ENCODE measurements at regions not wholly inside any gene's neighbourhood (a gene's known extent, or its start where the extent isn't known, plus 50 kb on each side); places are given as distances from the start of the nearest gene placed in this dataset.

DNA sequence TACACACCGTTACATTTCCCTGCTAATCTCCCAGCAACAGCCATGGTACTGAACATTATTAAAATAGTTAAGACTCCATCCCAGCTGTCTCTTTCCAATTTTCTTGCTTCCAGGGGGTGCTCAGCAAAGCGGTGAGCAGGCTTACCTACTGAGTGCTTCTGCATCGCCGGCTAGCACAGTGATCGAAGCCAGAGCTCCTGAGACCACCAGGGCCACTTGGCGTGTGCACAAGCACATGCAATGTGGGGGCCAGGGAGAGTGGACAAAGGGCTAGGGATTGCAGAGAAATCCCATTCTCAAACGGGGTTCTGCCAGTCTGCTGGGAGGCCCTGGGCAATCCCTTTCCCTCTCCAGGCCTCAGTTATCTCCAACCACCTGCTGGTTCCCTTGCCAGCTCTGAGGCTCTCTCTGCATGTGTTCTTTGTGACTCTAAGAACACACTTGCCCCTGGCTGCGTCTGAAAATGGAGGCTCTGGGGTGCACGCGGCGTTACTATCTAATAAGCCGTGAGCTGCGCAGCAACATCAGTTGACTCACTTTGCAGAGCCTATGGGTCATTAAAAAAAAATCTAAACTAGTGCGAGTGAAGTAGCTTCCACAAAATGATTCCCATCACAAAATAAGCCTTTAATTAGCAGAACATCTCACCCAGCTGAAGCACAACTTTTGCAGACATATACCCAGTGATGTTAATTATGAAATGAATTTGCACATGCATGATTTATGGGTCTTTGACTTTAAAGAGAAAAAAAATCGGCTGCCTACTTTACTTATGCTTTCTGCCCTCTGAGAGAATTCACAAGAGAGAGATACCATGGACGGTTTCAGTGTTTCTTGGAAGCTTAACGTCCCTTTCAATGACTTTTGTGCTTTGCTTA is 271.5 kb downstream of the TLE3 start:
- Histone ChIP-seq H3K4me3 (no peak overlapping the region), H3K27ac (no peak overlapping the region), H3K9me3 (no peaks in the 10 kb centered on the region), H3K4me1 (no peaks in the 10 kb centered on the region), H3K4me2 (no peak overlapping the region)
- POLR2A ChIA-PET = no interaction called here
- no peak for TF ChIP-seq EHMT2 (IDR thresholded peaks at IDR 0.05; ENCODE audit: low read depth)
- TF ChIP-seq ZSCAN20 (CRISPR knock-in tag; IDR thresholded peaks at IDR 0.05) = no peak
- TF ChIP-seq, protein P1, sequence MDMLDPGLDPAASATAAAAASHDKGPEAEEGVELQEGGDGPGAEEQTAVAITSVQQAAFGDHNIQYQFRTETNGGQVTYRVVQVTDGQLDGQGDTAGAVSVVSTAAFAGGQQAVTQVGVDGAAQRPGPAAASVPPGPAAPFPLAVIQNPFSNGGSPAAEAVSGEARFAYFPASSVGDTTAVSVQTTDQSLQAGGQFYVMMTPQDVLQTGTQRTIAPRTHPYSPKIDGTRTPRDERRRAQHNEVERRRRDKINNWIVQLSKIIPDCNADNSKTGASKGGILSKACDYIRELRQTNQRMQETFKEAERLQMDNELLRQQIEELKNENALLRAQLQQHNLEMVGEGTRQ (IDR thresholded peaks at IDR 0.05) = no peak
- TF ChIP-seq CHD4 (IDR thresholded peaks at IDR 0.05; ENCODE audit: borderline replicate concordance) = no peak
- no peak for TF ChIP-seq HOXB13 (CRISPR knock-in tag; IDR thresholded peaks at IDR 0.05; ENCODE audit: low read depth)
- TF ChIP-seq POLR2AphosphoS2 (conservative IDR thresholded peaks at IDR 0.05; ENCODE audit: low read length) = no peak
- TF ChIP-seq HDAC2 (IDR thresholded peaks at IDR 0.05) = no peak
- TF ChIP-seq HOXA7 (CRISPR knock-in tag; IDR thresholded peaks at IDR 0.05) = no peak
- no peak for TF ChIP-seq EHF (CRISPR knock-in tag; IDR thresholded peaks at IDR 0.05)
- TF ChIP-seq CBX8 (IDR thresholded peaks at IDR 0.05) = no peak
- no peak for TF ChIP-seq TFCP2L1 (CRISPR knock-in tag; IDR thresholded peaks at IDR 0.05)
- no peak for FAIRE-seq
- no peak for DNase-seq (ENCODE audit: low read depth in 1 of 2, low spot score in 1 of 2)
- CTCF ChIA-PET = interaction anchor here (0.9 to 1.6 kb wide), 4 partner anchors 8 to 63 kb away, joined by 3 read pairs; no protein-coding TSS in a partner anchor
- 64% methylated on average over 17 of the region's 17 CpGs for WGBS (ENCODE audit: missing lambda C conversion rate)
- ATAC-seq = no peak

DNA sequence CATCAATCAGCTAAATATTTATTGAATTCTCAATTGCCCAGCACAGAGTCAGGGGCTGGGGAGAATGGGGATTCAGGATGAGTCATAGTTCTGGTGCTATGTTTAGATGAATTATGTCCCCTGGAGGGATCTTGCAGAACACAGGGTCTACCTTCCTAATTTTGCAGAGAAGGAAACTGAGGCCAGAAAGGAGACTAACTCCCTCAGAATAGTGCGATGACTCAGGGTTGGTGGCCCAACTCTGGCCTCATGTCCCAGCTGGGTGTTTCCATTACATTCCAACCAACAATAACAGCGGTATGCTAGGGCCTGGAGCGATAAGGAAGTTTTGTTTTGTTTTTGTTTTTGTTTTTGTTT is 270.9 kb downstream of the TLE3 start:
- DNase-seq (ENCODE audit: low read depth in 1 of 2, low spot score in 1 of 2) (no peak), FAIRE-seq (no peak), ATAC-seq (no peak)
- CTCF ChIA-PET = interaction anchor here (0.9 to 1.4 kb wide), 2 partner anchors 9 to 22 kb away, joined by 3 read pairs; no protein-coding TSS in a partner anchor
- H3K9me3 ChIP-seq = no peaks in the 10 kb centered on the region
- no peak overlapping the region for H3K4me2 ChIP-seq
- TF ChIP-seq SREBF2 (IDR thresholded peaks at IDR 0.05) = no peak
- TF ChIP-seq FOSL2 (IDR thresholded peaks at IDR 0.05) = no peak
- peak; percentile 57 for TF ChIP-seq FOSL2 (CRISPR knock-in tag; IDR thresholded peaks at IDR 0.05)
- no peaks in the 10 kb centered on the region for H3K4me1 ChIP-seq
- H3K4me3 ChIP-seq = no peak overlapping the region
- H3K27ac ChIP-seq = no peak overlapping the region
- POLR2A ChIA-PET = no interaction called here
- 78% methylated on average over 3 of the region's 3 CpGs for WGBS (ENCODE audit: missing lambda C conversion rate)

DNA sequence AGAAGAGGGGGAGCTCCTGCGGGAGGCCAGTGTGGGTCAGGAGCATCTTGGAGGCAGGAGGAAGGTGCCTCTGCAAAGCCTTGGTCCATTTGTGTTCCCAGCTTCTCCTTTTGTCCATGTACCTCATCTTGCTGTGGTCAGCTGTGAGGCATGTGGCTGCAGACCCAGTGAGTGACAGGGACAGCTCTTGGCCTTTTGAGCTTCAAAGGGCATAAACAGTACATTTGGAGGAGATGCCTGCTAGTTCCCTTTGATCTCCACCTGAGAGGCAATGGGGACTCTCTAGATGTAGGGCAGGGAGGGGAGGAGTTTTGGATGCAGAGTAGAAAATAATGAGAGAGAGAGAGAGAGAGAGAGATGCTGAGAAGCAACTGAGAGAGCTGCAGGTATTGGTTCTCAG is 270.0 kb downstream of the TLE3 start:
- Histone ChIP-seq H3K4me3 (no peak overlapping the region), H3K27ac (no peak overlapping the region), H3K4me1 (no peaks in the 10 kb centered on the region), H3K9me3 (no peaks in the 10 kb centered on the region), H3K4me2 (no peak overlapping the region)
- ChIA-PET CTCF (interaction anchor here (0.9 to 1.5 kb wide), 7 partner anchors 9 to 632 kb away, joined by 3 to 4 read pairs (median 3); no protein-coding TSS in a partner anchor), POLR2A (no interaction called here)
- ATAC-seq = no peak
- no peak for DNase-seq (ENCODE audit: low read depth in 1 of 2, low spot score in 1 of 2)
- TF ChIP-seq, protein P2, sequence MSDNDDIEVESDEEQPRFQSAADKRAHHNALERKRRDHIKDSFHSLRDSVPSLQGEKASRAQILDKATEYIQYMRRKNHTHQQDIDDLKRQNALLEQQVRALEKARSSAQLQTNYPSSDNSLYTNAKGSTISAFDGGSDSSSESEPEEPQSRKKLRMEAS (IDR thresholded peaks at IDR 0.05) = no peak
- TF ChIP-seq ESRRA (IDR thresholded peaks at IDR 0.05; ENCODE audit: borderline replicate concordance, low read length) = no peak
- FAIRE-seq = no peak
- 40% methylated on average over 1 of the region's 1 CpG for WGBS (ENCODE audit: missing lambda C conversion rate)

DNA sequence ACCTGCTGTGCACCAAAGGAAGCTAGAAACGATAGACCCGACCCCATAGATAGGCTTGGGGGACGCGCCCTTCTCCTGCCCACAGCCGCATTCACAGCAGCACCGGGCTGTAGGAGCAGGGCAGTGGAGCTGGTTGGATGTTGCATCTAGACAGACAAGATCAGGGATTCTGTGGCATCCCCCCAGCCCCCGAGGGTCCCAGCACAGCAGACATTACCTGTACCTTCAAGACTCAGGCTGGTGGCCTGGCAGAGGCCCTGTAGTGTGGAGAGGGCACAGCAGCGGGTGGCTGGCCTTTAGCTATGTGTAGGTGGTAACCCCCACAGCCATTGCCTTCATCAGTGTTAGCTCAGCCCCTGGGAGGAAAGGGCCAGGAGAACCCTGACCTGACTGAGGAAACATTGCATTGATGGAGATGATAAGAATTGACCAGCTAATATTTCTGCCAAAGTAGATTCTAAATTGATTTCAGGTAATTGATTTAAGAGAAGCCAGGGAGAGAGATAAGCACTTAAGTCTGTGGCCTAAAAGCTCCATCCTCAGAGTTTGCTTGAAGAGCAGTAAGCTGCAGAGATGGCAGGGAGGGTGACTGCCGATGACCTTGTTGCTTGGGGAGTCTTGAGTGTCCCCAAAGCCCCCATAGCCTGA is 269.4 kb downstream of the TLE3 start:
- Histone ChIP-seq H3K27ac (no peak overlapping the region), H3K4me2 (no peak overlapping the region), H3K4me3 (no peak overlapping the region), H3K9me3 (no peaks in the 10 kb centered on the region), H3K4me1 (no peaks in the 10 kb centered on the region)
- ChIA-PET CTCF (interaction anchor here (0.9 to 1.5 kb wide), 7 partner anchors 9 to 631 kb away, joined by 3 to 4 read pairs (median 3); no protein-coding TSS in a partner anchor), POLR2A (no interaction called here)
- 51% methylated on average over 9 of the region's 9 CpGs for WGBS (ENCODE audit: missing lambda C conversion rate)
- no peak for ATAC-seq
- FAIRE-seq = no peak
- no peak for DNase-seq (ENCODE audit: low read depth in 1 of 2, low spot score in 1 of 2)
- TF ChIP-seq SREBF2 (IDR thresholded peaks at IDR 0.05) (no peak), KDM5A (IDR thresholded peaks at IDR 0.05) (no peak), NR3C1 (IDR thresholded peaks at IDR 0.05) (no peak), CHD4 (IDR thresholded peaks at IDR 0.05; ENCODE audit: borderline replicate concordance) (no peak), CHD2 (IDR thresholded peaks at IDR 0.05; ENCODE audit: low read length, partially characterized antibody) (no peak), NPAS2 (CRISPR knock-in tag; IDR thresholded peaks at IDR 0.05; ENCODE audit: borderline replicate concordance) (no peak), RARB (CRISPR knock-in tag; IDR thresholded peaks at IDR 0.05) (no peak), BHLHE40 (IDR thresholded peaks at IDR 0.05; ENCODE audit: low read depth, low read length) (no peak), RAD21 (conservative IDR thresholded peaks at IDR 0.05 in 1 of 2, IDR thresholded peaks at IDR 0.05 in 1 of 2) (no peak), TP53 (CRISPR knock-in tag; IDR thresholded peaks at IDR 0.05) (no peak), ZFP36 (IDR thresholded peaks at IDR 0.05; ENCODE audit: borderline replicate concordance, partially characterized antibody) (no peak), HOXB13 (CRISPR knock-in tag; IDR thresholded peaks at IDR 0.05; ENCODE audit: low read depth) (no peak), KDM1A (IDR thresholded peaks at IDR 0.05; ENCODE audit: low read depth) (no peak)
- TF ChIP-seq, protein P1 (IDR thresholded peaks at IDR 0.05) = no peak
- TF ChIP-seq, protein P3, sequence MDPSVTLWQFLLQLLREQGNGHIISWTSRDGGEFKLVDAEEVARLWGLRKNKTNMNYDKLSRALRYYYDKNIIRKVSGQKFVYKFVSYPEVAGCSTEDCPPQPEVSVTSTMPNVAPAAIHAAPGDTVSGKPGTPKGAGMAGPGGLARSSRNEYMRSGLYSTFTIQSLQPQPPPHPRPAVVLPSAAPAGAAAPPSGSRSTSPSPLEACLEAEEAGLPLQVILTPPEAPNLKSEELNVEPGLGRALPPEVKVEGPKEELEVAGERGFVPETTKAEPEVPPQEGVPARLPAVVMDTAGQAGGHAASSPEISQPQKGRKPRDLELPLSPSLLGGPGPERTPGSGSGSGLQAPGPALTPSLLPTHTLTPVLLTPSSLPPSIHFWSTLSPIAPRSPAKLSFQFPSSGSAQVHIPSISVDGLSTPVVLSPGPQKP (IDR thresholded peaks at IDR 0.05; ENCODE audit: low read depth, low read length) = no peak
